Sigmoid colon (tissue), 4 donors: ENCODE measurements at regions not wholly inside any gene's neighbourhood (a gene's known extent, or its start where the extent isn't known, plus 50 kb on each side); places are given as distances from the start of the nearest gene placed in this dataset.

Experiments
- EP300 ChIP-seq, 4 donors: sonication (generic); formaldehyde crosslinking; IDR thresholded peaks; one replicate each; pipeline ENCODE4 v1.6.1; 2017; ENCODE audit warnings: antibody characterized with exemption in 4 of 4
- POLR2A ChIP-seq, 2 donors: fragments of 450-650 bp; IDR thresholded peaks; one replicate each; pipeline ENCODE4 v1.6.1; 2016; ENCODE audit warnings: antibody characterized with exemption in 2 of 2, mild to moderate bottlenecking in 2 of 2, moderate library complexity in 2 of 2
- TF ChIP-seq, protein P1 (sequence below), 4 experiments: fragments of 450-650 bp in 3 of 4; fragments of 200-600 bp in 1 of 4; IDR thresholded peaks; one replicate each; pipeline ENCODE4 v1.5.1; 2016 to 2019; ENCODE audit warnings: antibody characterized with exemption in 4 of 4, mild to moderate bottlenecking in 3 of 4, moderate library complexity in 2 of 4

DNA sequence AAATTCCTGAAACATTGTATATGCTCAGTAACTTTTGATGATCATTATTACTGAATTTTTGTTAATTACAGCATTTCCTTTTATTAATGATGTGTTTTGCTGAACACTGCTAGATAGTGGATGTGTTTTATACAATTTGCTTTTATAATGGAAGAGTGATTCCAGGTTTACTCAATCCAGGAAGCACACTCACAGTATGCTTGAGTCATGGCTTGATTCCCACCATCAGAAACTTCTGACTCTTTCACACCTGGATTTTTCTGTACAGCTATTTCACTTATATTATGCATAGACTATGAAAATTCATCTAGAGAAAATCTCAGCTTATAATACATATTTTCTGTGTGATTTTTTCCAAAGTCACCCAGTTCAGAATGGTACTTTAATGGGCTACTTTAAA is 1040.9 kb downstream of the GRM8 start:
- TF ChIP-seq, protein P1, sequence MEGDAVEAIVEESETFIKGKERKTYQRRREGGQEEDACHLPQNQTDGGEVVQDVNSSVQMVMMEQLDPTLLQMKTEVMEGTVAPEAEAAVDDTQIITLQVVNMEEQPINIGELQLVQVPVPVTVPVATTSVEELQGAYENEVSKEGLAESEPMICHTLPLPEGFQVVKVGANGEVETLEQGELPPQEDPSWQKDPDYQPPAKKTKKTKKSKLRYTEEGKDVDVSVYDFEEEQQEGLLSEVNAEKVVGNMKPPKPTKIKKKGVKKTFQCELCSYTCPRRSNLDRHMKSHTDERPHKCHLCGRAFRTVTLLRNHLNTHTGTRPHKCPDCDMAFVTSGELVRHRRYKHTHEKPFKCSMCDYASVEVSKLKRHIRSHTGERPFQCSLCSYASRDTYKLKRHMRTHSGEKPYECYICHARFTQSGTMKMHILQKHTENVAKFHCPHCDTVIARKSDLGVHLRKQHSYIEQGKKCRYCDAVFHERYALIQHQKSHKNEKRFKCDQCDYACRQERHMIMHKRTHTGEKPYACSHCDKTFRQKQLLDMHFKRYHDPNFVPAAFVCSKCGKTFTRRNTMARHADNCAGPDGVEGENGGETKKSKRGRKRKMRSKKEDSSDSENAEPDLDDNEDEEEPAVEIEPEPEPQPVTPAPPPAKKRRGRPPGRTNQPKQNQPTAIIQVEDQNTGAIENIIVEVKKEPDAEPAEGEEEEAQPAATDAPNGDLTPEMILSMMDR (IDR thresholded peaks at IDR 0.05) = no peak
- TF ChIP-seq EP300 (IDR thresholded peaks at IDR 0.05) (no peak), POLR2A (IDR thresholded peaks at IDR 0.05) (no peak)
